ENCODE measurements at regions not wholly inside any gene's neighbourhood (a gene's known extent, or its start where the extent isn't known, plus 50 kb on each side); places are given as distances from the start of the nearest gene placed in this dataset.

DNA sequence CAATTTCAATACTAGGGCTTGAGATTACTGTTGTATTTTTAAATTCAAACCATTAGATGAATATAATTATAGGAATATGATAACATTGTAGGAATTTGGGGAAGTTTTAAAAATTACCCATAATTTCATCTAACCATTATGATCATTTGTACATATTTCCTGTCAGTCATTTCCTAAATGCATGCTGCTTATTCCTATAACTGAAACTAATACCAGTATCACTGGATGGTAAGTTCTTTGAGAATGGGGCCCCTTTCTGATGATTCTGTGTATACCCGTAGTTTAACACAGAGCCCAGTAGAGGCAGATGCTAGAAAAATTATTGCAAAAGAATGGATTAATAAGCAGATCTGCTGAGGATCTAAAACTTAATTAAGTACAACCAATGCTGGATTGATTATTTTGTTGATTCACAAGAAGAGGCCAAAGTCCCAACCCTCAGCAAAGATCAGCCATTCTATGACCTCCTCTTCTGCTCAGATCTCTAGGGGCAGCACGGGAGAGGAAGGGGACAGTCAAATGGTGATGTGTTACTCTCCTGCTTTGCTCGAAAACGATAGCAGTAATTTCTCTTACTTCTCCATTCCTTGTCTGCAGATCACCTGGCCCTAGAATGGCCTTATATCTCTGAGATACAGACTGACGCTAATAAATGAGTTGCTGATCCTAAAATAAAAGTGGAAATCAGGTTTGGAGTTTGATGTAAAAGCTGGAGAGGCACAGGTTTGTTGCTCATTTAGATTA, 69.5 kb upstream of the PELI1 start:
- H3K27me3 ChIP-seq (ENCODE audit: control insufficient read depth in 3 of 3, insufficient read depth in 3 of 3, low read depth in 1 of 3, low read length in 3 of 3), result no peaks in the 10 kb centered on the region
- no peak overlapping the region for H3K4me3 ChIP-seq (ENCODE audit: low read length in 2 of 2)
- H2BK12ac ChIP-seq (ENCODE audit: low read length), result no peak overlapping the region
- H3K4ac ChIP-seq (ENCODE audit: low read length), result no peak overlapping the region
- H4K8ac ChIP-seq (ENCODE audit: low read depth, low read length), result no peak overlapping the region
- no peak overlapping the region for H3K27ac ChIP-seq (replicated peaks; ENCODE audit: low read length)
- H4K91ac ChIP-seq (ENCODE audit: low read depth, low read length, poor library complexity), result no peak overlapping the region
- H3K36me3 ChIP-seq (replicated peaks in 1 of 2; ENCODE audit: control insufficient read depth in 2 of 2, insufficient read depth in 2 of 2, low read length in 2 of 2), result no peaks in the 10 kb centered on the region
- no peaks in the 10 kb centered on the region for H3K9me3 ChIP-seq (replicated peaks in 1 of 2; ENCODE audit: control insufficient read depth in 2 of 2, insufficient read depth in 1 of 2, low read depth in 1 of 2, low read length in 2 of 2)
- H3K9ac ChIP-seq (ENCODE audit: low read depth, low read length, poor library complexity), result no peak overlapping the region
- H3K14ac ChIP-seq (ENCODE audit: low read length), result no peak overlapping the region
- peak overlapping the region; percentile 32 for H2AFZ ChIP-seq (ENCODE audit: low read length)
- no peak overlapping the region for H3K23ac ChIP-seq (ENCODE audit: low read depth, low read length, poor library complexity)
- H2BK15ac ChIP-seq (ENCODE audit: low read length), result no peak overlapping the region
- no peak overlapping the region for H2AK5ac ChIP-seq (ENCODE audit: low read depth, low read length)
- DNase-seq (ENCODE audit: low spot score), result no peak
- no peak overlapping the region for H3K18ac ChIP-seq (ENCODE audit: low read length)
- no CpG with 5 or more reads among the region's 5 CpGs for WGBS, 2 donors (ENCODE audit: extremely low coverage in 2 of 2, insufficient read length in 2 of 2, insufficient replicate concordance in 1 of 2)
- H3K4me1 ChIP-seq (ENCODE audit: control insufficient read depth in 2 of 2, insufficient read depth in 1 of 2, low read depth in 1 of 2, low read length in 2 of 2), result peaks cover 0 to 3% of the 10 kb centered on the region in 2 donors
- no peak overlapping the region for H2BK5ac ChIP-seq (ENCODE audit: low read length)
- no peak overlapping the region for H2BK120ac ChIP-seq (ENCODE audit: low read depth, low read length)
- no peaks in the 10 kb centered on the region for H3K79me1 ChIP-seq (ENCODE audit: low read depth, low read length)
- H3K4me2 ChIP-seq (ENCODE audit: insufficient read depth, low read length, poor library complexity, severe bottlenecking), result no peak overlapping the region

DNA sequence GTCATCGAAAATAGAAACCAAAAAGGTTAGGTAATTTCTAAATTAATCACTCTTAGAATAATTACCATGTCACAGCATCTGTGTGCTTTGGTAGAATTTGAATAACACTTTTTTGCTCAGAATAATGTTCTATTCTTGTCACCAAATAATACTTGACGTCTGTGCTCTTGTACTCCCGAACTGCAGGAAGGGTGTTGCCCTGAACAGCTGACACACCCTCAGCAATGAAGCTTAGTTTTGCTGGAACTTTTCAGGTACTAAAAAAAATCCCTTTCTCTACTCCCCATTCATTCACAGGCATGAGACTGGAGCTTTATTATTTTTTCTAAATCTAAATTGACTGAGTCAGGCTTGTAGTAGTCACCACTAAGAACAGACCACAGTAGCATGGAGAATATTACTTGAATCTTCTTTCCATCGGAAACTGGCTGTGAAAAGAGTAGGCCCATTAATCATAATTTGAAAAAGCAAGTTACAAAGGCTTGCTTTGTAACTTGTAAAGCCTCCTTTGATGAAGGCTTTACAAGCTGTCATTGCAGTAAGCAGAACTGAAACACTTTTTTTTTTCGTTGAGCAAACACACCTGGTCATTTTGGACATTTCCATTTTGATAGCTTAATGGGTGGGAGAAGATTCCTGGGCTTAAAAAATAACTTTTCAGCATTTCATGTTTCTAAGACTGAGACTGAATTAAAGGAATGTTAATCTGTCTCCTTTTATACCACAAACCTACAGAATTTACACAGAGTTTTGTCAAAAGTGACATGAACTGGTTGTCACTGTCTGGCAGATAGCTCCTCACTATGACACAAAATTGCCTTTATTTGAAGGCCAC, 70.3 kb upstream of the PELI1 start:
- no peaks in the 10 kb centered on the region for H3K9me3 ChIP-seq (replicated peaks in 1 of 2; ENCODE audit: control insufficient read depth in 2 of 2, insufficient read depth in 1 of 2, low read depth in 1 of 2, low read length in 2 of 2)
- no peak overlapping the region for H3K4me2 ChIP-seq (ENCODE audit: insufficient read depth, low read length, poor library complexity, severe bottlenecking)
- no peak overlapping the region for H3K4me3 ChIP-seq (ENCODE audit: low read length in 2 of 2)
- no peak overlapping the region for H3K14ac ChIP-seq (ENCODE audit: low read length)
- H3K23ac ChIP-seq (ENCODE audit: low read depth, low read length, poor library complexity), result no peak overlapping the region
- peak overlapping the region; percentile 32 for H2AFZ ChIP-seq (ENCODE audit: low read length)
- no peak overlapping the region for H3K27ac ChIP-seq (replicated peaks; ENCODE audit: low read length)
- H3K79me1 ChIP-seq (ENCODE audit: low read depth, low read length), result no peaks in the 10 kb centered on the region
- H2BK120ac ChIP-seq (ENCODE audit: low read depth, low read length), result no peak overlapping the region
- no CpG with 5 or more reads among the region's 5 CpGs for WGBS, 2 donors (ENCODE audit: extremely low coverage in 2 of 2, insufficient read length in 2 of 2, insufficient replicate concordance in 1 of 2)
- no peak overlapping the region for H2BK12ac ChIP-seq (ENCODE audit: low read length)
- no peak overlapping the region for H2BK5ac ChIP-seq (ENCODE audit: low read length)
- no peak overlapping the region for H2BK15ac ChIP-seq (ENCODE audit: low read length)
- no peaks in the 10 kb centered on the region for H3K27me3 ChIP-seq (ENCODE audit: control insufficient read depth in 3 of 3, insufficient read depth in 3 of 3, low read depth in 1 of 3, low read length in 3 of 3)
- peaks cover 0 to 3% of the 10 kb centered on the region in 2 donors for H3K4me1 ChIP-seq (ENCODE audit: control insufficient read depth in 2 of 2, insufficient read depth in 1 of 2, low read depth in 1 of 2, low read length in 2 of 2)
- H4K91ac ChIP-seq (ENCODE audit: low read depth, low read length, poor library complexity), result no peak overlapping the region
- H4K8ac ChIP-seq (ENCODE audit: low read depth, low read length), result no peak overlapping the region
- no peak overlapping the region for H2AK5ac ChIP-seq (ENCODE audit: low read depth, low read length)
- no peak overlapping the region for H3K4ac ChIP-seq (ENCODE audit: low read length)
- no peak overlapping the region for H3K18ac ChIP-seq (ENCODE audit: low read length)
- no peak overlapping the region for H3K9ac ChIP-seq (ENCODE audit: low read depth, low read length, poor library complexity)
- DNase-seq (ENCODE audit: low spot score), result no peak
- no peaks in the 10 kb centered on the region for H3K36me3 ChIP-seq (replicated peaks in 1 of 2; ENCODE audit: control insufficient read depth in 2 of 2, insufficient read depth in 2 of 2, low read length in 2 of 2)

DNA sequence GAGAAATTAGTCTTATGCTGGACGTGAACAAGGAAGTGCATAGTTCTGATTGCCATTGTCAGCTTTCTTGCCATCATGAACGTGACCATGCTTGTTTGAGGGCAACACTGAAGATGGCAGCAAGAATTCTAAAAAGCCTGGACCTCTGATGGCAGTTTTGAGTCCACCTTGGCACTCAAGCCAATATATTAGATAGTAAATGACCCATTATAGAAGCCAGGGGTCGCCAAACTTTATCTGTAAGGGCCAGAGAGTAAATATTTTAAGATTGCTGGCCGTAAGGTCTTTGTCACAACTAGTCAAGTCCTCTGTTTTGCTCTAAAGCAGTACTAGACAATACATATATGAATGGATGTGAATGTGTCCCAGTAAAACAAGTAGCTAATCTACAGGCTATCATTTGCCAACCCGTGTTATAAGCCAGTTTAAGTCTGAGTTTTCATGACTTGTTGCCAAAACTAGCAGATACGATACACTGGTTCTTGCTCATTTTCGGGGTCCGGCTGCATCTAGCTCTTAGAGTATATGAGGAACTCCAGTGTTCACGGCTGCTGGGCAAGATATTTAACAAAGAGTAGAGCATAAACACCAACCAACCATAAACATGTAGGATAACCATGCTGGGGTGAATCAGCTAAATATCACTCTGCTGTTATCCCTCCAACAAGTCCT, 73.1 kb upstream of the PELI1 start:
- DNase-seq (ENCODE audit: low spot score), result no peak
- Histone ChIP-seq H4K8ac (ENCODE audit: low read depth, low read length) (no peak overlapping the region), H3K14ac (ENCODE audit: low read length) (no peak overlapping the region), H2BK15ac (ENCODE audit: low read length) (no peak overlapping the region), H3K18ac (ENCODE audit: low read length) (no peak overlapping the region), H3K9me3 (replicated peaks in 1 of 2; ENCODE audit: control insufficient read depth in 2 of 2, insufficient read depth in 1 of 2, low read depth in 1 of 2, low read length in 2 of 2) (no peaks in the 10 kb centered on the region), H2BK5ac (ENCODE audit: low read length) (no peak overlapping the region), H2AFZ (ENCODE audit: low read length) (no peak overlapping the region), H3K4me1 (ENCODE audit: control insufficient read depth in 2 of 2, insufficient read depth in 1 of 2, low read depth in 1 of 2, low read length in 2 of 2) (peaks cover 0 to 6% of the 10 kb centered on the region in 2 donors), H3K23ac (ENCODE audit: low read depth, low read length, poor library complexity) (no peak overlapping the region), H4K91ac (ENCODE audit: low read depth, low read length, poor library complexity) (no peak overlapping the region), H3K27ac (replicated peaks; ENCODE audit: low read length) (no peak overlapping the region), H2BK12ac (ENCODE audit: low read length) (no peak overlapping the region), H3K4me3 (ENCODE audit: low read length in 2 of 2) (no peak overlapping the region), H2AK5ac (ENCODE audit: low read depth, low read length) (no peak overlapping the region), H3K79me1 (ENCODE audit: low read depth, low read length) (no peaks in the 10 kb centered on the region), H3K27me3 (ENCODE audit: control insufficient read depth in 3 of 3, insufficient read depth in 3 of 3, low read depth in 1 of 3, low read length in 3 of 3) (no peaks in the 10 kb centered on the region), H2BK120ac (ENCODE audit: low read depth, low read length) (no peak overlapping the region), H3K4ac (ENCODE audit: low read length) (no peak overlapping the region), H3K36me3 (replicated peaks in 1 of 2; ENCODE audit: control insufficient read depth in 2 of 2, insufficient read depth in 2 of 2, low read length in 2 of 2) (no peaks in the 10 kb centered on the region), H3K4me2 (ENCODE audit: insufficient read depth, low read length, poor library complexity, severe bottlenecking) (no peak overlapping the region), H3K9ac (ENCODE audit: low read depth, low read length, poor library complexity) (no peak overlapping the region)
- no CpG with 5 or more reads among the region's 9 CpGs for WGBS, 2 donors (ENCODE audit: extremely low coverage in 2 of 2, insufficient read length in 2 of 2, insufficient replicate concordance in 1 of 2)

Measured in neuronal stem cell (in vitro differentiated cells).